Erythroblast (primary cell): ENCODE measurements at regions not wholly inside any gene's neighbourhood (a gene's known extent, or its start where the extent isn't known, plus 50 kb on each side); places are given as distances from the start of the nearest gene placed in this dataset.

ENCODE experiments used
- GATA1 ChIP-seq: IDR thresholded peaks from 2 replicates; pipeline ENCODE4 v1.6.1; 2011; ENCODE audit warnings: low read depth, mild to moderate bottlenecking, control low read depth, low read length, moderate library complexity
- POLR2A ChIP-seq: IDR thresholded peaks from 2 replicates; pipeline ENCODE4 v1.6.1; 2011; ENCODE audit warnings: mild to moderate bottlenecking, low read length

DNA sequence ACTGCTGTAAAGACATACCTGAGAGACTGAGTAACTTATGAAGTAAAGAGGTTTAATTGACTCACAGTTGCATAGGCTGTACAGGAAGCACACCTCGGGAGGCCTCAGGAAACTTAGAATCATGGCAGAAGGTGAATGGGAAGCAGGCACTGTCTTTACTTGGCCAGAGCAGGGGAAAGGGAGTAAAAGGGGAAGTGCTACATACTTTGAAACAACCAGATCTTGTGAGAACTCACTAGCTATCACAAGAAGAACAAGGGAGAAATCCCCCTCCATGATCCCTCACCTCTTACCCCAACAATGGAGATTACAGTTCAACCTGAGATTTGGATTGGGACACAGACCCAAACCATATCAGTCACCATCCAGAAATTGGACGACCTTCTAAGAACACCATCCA, 1285.8 kb upstream of the CDH9 start:
- TF ChIP-seq POLR2A (no peak), GATA1 (no peak)
